IPS DF 4.7 (cell line): ENCODE measurements at regions not wholly inside any gene's neighbourhood (a gene's known extent, or its start where the extent isn't known, plus 50 kb on each side); places are given as distances from the start of the nearest gene placed in this dataset.

Source experiments
- DNase-seq: peaks from one replicate; pipeline ENCODE4 v3.0.0-alpha.2; 2013; ENCODE audit warnings: low spot score; ENCODE audit errors: extremely low read depth

DNA sequence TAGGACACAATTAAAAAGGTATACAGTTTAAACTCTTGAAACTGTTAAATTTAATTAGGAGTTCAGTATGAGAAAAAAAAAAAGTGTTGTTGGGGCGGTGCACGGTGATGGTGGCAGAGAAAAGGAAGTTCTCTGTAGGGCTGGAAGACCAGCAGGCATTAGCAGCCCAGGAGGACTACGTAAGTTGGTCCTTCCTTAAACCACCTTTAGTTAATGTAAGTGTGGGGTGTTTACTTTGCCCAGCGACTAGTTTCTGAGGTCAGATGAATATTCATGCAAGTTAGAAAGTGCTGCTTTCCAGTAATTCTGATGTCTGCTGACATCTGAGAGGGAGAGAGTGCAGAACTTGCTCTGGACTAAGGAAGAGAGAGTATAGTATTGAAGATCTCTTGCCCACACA is 54.9 kb downstream of the NKX2-1 start:
- DNase-seq, result no peak

DNA sequence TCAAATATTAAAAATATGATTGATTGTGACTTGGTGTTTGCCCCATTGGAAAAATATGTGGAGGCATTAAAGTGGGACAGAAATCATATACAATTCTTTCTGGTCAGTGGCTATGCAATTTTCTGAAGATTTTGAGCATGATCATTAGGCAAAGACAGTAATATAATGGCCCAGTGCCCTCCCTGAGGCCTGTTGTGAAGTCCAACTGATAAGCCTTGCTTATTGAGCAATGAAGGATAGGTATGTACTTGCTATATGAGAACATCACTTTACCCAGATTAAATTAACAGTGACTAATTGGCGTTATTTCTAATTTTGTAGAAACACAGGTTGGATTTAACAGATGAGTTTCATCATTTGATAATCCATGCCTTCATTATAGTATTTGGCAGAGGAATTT is 57.1 kb downstream of the NKX2-1 start:
- DNase-seq, result no peak

DNA sequence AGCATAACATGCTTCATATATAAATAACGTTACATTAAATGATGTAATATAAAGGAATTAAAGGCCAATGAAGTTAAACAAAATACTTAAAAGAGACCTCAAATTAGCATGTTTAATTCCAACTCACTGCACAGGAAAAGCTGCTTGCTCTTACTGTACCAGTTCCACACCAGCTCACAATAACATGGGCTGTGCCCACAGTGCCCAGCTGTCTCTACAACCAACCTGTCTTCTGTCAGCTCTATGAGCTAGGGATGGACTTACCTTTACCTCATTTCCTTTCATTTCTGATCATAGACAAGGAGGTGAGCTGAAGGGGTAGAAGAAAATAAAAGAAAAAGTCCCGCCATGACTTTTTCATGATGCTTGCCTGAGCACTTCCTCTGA is 64.8 kb downstream of the NKX2-1 start:
- DNase-seq, result no peak

GRCh38 chr14:36454599-36455240 is 65.3 kb downstream of the NKX2-1 start:
- no peak for DNase-seq

DNA sequence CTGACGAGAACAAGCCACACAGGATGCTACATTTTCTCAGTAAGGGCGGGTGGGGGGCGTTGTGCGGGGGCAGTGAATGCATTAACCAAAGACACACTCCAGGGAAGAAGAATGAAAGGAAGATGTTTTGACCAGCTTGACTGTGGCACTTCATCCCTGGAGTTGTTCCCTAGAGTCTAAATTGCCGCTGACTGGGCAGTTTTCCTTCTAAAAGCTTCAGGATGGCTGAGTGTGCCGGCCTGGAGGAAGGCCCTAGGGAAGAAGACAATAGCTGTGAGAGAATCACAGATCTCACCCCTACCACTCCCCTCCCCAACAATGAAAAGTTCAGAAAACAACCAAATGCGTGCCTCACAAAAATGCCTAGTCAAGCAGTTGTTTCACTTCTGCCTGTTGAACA is 67.2 kb downstream of the NKX2-1 start:
- no peak for DNase-seq

GRCh38 chr14:36451310-36452065 is 68.5 kb downstream of the NKX2-1 start:
- DNase-seq, result no peak

GRCh38 chr14:36450550-36450949 is 69.5 kb downstream of the NKX2-1 start:
- no peak for DNase-seq

DNA sequence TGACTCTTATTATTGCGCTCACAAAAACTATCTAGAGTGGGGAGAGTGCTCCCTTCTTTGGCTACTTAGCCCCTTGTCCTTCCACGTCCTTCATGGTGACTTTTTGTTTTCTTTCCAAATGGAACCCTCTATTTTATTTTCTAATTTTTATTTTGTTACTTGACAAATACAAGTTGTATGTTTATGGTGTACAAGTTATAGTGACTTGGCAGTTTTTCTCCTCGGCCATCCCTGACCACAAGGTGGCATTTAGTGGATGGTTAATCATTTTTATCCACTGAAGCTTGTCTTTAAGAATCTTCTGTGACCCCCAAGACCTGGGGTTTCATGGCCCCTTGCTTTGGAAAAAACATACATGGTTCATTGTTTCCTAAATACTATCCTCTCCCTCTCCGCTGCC is 70.1 kb downstream of the NKX2-1 start:
- no peak for DNase-seq

DNA sequence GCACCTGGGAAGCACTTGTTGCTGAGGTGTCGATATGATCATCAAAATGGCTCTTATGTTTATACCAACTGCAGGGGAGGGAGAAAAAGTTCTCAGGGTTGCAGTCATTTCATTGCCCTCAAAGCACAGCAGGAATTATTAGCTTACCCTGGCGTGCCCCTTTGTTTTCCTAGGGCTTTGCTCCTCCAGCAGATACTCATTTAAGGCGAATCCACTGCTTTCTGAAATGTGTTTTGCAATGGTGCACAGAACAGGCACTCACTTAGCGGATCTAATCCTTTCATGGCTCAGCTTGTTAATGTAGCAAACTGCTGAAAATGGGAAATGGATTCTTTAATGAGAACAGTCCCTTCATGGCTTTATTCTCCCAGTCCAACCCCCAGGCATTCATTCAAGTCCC is 76.7 kb downstream of the NKX2-1 start:
- DNase-seq, result no peak

DNA sequence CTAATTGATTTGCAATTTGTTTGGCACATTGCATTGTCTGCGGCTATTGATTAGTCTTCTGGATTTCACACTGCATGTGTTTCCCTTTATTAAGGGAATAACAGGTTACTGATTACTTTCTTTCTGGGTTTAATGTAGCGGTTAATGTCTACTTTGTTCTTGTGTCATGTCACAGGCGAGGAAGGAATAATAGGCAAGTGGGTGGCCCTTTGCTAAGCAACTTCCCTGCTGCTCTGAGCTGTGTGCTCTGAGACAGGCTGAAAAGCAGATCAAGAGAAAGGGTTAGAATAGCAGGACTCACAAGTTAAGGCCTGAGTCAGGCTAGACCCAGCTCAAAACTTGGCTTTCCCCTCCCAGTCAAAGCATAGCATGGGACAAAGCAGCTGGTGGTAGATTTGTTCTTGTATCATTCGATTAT is 77.2 kb downstream of the NKX2-1 start:
- no peak for DNase-seq

- no peak for DNase-seq
These were observed 78.7 kb downstream of the NKX2-1 start for GRCh38 chr14:36441283-36441682.

- DNase-seq, result no peak
These were observed 80.3 kb downstream of the NKX2-1 start for GRCh38 chr14:36439766-36440165.

GRCh38 chr14:36438883-36439282 is 81.1 kb downstream of the NKX2-1 start:
- no peak for DNase-seq

GRCh38 chr14:36430662-36431084 is 89.4 kb downstream of the NKX2-1 start:
- DNase-seq, result no peak

DNA sequence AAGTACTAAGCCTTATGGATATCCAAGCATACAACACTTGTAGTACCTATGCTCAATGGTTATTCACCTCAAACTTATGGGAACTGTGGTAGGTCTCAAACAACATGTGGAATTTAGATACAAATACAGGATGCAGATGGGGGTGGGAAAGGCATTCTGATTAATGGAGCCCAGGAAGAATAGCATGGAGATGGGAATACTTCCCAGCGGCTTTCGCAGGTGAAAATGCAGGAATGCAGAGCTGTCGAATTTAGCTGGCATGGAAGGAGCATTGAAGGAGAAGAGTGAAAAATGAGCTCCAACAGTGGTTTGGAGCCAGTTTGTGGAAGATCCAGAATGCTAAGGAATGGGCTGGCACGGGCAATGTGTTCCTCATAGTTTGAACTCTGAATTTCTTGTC is 89.9 kb downstream of the NKX2-1 start:
- DNase-seq, result no peak

GRCh38 chr14:36429692-36430091 is 90.3 kb downstream of the NKX2-1 start:
- DNase-seq, result no peak

GRCh38 chr14:36428350-36428749 is 91.7 kb downstream of the NKX2-1 start:
- DNase-seq, result no peak

GRCh38 chr14:36426836-36427235 is 93.2 kb downstream of the NKX2-1 start:
- no peak for DNase-seq

GRCh38 chr14:36426113-36426512 is 93.9 kb downstream of the NKX2-1 start:
- no peak for DNase-seq

DNA sequence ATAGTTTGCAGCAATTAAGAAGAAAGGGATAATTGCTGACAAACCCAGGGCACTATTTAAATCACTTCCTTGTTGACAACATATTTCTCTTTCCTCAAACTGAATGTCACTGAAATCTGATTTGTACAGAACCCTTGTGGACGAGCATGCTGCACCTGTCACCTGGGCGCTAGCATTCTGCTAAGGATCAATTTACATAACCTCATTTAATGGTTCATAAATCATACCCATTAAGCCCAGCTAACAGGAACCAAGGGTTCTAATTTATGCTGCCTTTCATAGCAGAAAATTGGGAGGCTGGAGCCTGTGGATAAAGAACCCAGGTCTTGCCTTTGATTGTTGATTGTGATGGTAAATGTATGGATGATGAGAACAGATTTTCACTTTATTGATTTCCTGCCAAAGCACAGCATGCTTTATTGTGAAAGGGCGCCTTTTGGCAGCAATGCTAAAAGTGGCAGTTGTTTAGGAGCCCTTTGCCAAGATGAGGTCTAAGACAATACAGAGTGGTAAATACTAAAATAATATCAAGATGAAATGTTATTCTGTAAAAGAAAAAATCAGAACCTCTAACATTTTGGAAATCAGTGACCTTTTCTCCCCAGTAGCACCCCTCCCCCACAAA is 95.4 kb downstream of the NKX2-1 start:
- no peak for DNase-seq

GRCh38 chr14:36423430-36423829 is 96.6 kb downstream of the NKX2-1 start:
- DNase-seq, result no peak

- no peak for DNase-seq
These were observed 99.8 kb upstream of the MBIP start for GRCh38 chr14:36420149-36420687.
